Stimulated activated CD4-positive, alpha-beta T cell treated with anti-CD3 and anti-CD28 coated beads, Interleukin-12 subunit alpha, Interleukin-12 subunit beta, amount 100 ng/mL, for 4 hours (primary cell): ENCODE measurements at regions not wholly inside any gene's neighbourhood (a gene's known extent, or its start where the extent isn't known, plus 50 kb on each side); places are given as distances from the start of the nearest gene placed in this dataset.
"Not testable (repeated sequence)": the region's sequence is repeated elsewhere in the genome, so short reads cannot be mapped to it uniquely, and the experiment has no call there.

Experiments used
- DNase-seq: peaks from one replicate; pipeline ENCODE4 v3.0.0-alpha.2; 2020

DNA sequence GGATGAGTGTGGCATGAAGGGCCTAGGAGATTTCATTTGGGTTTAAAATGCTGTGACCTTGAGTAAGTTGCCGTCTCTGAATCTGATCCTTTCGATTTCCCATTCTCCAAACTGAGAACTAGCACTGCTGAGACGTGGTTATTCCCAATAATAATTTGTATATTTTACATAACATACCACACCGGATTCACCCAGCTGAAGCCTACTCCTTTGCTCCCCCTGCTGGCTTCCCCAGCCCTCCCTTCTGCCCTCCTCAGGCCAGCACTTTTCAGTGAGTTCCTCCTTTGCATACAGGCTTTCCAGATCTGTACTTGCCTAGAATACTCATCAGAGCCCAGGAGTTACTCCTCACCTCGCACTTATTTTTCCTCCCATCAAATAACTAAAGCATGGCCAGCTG, 255.1 kb downstream of the OR4F29 start:
- not testable (repeated sequence) for DNase-seq

DNA sequence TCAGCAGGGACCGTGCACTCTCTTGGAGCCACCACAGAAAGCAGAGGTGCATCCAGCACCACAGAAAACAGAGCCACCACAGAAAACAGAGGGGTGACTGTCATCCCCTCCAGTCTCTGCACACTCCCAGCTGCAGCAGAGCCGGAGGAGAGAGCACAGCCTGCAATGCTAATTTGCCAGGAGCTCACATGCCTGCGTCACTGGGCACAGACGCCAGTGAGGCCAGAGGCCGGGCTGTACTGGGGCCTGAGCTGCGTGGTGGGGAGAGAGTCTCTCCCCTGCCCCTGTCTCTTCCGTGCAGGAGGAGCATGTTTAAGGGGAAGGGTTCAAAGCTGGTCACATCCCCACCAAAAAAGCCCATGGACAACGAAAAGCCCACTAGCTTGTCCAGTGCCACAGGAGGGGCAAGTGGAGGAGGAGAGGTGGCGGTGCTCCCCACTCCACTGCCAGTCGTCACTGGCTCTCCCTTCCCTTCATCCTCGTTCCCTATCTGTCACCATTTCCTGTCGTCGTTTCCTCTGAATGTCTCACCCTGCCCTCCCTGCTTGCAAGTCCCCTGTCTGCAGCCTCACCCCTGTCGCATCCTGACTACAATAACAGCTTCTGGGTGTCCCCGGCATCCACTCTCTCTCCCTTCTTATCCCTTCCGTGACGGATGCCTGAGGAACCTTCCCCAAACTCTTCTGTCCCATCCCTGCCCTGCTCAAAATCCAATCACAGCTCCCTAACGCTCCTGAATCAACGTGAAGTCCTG, 260.0 kb downstream of the OR4F29 start:
- DNase-seq: not testable (repeated sequence)

DNA sequence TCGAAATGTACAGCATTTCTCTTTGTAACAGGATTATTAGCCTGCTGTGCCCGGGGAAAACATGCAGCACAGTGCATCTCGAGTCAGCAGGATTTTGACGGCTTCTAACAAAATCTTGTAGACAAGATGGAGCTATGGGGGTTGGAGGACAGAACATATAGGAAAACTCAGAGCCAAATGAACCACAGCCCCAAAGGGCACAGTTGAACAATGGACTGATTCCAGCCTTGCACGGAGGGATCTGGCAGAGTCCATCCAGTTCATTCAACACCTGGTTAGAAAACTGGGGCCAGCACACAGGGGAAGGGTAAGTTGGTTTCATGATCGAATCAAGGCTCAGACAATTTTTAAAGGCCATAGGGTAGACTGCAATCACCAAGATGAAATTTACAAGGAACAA, 260.8 kb downstream of the OR4F29 start:
- not testable (repeated sequence) for DNase-seq

DNA sequence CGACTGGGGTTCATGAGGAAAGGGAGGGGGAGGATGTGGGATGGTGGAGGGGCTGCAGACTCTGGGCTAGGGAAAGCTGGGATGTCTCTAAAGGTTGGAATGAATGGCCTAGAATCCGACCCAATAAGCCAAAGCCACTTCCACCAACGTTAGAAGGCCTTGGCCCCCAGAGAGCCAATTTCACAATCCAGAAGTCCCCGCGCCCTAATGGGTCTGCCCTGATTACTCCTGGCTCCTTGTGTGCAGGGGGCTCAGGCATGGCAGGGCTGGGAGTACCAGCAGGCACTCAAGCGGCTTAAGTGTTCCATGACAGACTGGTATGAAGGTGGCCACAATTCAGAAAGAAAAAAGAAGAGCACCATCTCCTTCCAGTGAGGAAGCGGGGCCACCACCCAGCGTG, 261.6 kb downstream of the OR4F29 start:
- DNase-seq: not testable (repeated sequence)

DNA sequence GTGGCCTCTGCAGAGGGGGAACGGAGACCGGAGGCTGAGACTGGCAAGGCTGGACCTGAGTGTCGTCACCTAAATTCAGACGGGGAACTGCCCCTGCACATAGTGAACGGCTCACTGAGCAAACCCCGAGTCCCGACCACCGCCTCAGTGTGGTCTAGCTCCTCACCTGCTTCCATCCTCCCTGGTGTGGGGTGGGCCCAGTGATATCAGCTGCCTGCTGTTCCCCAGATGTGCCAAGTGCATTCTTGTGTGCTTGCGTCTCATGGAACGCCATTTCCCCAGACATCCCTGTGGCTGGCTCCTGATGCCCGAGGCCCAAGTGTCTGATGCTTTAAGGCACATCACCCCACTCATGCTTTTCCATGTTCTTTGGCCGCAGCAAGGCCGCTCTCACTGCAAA, 262.2 kb downstream of the OR4F29 start:
- DNase-seq: not testable (repeated sequence)

DNA sequence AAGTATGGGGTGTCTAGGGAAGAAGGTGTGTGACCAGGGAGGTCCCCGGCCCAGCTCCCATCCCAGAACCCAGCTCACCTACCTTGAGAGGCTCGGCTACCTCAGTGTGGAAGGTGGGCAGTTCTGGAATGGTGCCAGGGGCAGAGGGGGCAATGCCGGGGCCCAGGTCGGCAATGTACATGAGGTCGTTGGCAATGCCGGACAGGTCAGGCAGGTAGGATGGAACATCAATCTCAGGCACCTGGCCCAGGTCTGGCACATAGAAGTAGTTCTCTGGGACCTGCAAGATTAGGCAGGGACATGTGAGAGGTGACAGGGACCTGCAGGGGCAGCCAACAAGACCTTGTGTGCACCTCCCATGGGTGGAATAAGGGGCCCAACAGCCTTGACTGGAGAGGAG, 264.2 kb downstream of the OR4F29 start:
- not testable (repeated sequence) for DNase-seq

DNA sequence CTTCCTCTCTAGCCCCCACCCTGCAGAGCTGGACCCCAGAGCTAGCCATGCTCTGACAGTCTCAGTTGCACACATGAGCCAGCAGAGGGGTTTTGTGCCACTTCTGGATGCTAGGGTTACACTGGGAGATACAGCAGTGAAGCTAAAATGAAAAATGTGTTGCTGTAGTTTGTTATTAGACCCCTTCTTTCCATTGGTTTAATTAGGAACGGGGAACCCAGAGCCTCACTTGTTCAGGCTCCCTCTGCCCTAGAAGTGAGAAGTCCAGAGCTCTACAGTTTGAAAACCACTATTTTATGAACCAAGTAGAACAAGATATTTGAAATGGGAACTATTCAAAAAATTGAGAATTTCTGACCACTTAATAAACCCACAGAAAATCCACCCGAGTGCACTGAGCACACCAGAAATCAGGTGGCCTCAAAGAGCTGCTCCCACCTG, 264.8 kb downstream of the OR4F29 start:
- DNase-seq: not testable (repeated sequence)

DNA sequence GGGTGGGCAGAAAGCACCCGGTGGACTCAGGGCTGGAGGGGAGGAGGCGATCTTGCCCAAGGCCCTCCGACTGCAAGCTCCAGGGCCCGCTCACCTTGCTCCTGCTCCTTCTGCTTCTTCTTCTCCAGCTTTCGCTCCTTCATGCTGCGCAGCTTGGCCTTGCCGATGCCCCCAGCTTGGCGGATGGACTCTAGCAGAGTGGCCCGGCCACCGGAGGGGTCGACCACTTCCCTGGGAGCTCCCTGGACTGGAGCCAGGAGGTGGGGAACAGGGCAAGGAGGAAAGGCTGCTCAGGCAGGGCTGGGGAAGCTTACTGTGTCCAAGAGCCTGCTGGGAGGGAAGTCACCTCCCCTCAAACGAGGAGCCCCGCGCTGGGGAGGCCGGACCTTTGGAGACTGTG, 265.3 kb downstream of the OR4F29 start:
- DNase-seq: not testable (repeated sequence)

DNA sequence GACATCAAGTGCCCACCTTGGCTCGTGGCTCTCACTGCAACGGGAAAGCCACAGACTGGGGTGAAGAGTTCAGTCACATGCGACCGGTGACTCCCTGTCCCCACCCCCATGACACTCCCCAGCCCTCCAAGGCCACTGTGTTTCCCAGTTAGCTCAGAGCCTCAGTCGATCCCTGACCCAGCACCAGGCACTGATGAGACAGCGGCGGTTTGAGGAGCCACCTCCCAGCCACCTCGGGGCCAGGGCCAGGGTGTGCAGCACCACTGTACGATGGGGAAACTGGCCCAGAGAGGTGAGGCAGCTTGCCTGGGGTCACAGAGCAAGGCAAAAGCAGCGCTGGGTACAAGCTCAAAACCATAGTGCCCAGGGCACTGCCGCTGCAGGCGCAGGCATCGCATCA, 266.0 kb downstream of the OR4F29 start:
- not testable (repeated sequence) for DNase-seq

DNA sequence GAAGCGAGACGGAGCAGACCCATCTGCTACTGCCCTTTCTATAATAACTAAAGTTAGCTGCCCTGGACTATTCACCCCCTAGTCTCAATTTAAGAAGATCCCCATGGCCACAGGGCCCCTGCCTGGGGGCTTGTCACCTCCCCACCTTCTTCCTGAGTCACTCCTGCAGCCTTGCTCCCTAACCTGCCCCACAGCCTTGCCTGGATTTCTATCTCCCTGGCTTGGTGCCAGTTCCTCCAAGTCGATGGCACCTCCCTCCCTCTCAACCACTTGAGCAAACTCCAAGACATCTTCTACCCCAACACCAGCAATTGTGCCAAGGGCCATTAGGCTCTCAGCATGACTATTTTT, 267.2 kb downstream of the OR4F29 start:
- not testable (repeated sequence) for DNase-seq

DNA sequence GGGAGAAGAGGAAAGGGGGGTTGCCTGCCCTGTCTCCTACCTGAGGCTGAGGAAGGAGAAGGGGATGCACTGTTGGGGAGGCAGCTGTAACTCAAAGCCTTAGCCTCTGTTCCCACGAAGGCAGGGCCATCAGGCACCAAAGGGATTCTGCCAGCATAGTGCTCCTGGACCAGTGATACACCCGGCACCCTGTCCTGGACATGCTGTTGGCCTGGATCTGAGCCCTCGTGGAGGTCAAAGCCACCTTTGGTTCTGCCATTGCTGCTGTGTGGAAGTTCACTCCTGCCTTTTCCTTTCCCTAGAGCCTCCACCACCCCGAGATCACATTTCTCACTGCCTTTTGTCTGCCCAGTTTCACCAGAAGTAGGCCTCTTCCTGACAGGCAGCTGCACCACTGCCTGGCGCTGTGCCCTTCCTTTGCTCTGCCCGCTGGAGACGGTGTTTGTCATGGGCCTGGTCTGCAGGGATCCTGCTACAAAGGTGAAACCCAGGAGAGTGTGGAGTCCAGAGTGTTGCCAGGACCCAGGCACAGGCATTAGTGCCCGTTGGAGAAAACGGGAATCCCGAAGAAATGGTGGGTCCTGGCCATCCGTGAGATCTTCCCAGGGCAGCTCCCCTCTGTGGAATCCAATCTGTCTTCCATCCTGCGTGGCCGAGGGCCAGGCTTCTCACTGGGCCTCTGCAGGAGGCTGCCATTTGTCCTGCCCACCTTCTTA, 267.7 kb downstream of the OR4F29 start:
- not testable (repeated sequence) for DNase-seq

DNA sequence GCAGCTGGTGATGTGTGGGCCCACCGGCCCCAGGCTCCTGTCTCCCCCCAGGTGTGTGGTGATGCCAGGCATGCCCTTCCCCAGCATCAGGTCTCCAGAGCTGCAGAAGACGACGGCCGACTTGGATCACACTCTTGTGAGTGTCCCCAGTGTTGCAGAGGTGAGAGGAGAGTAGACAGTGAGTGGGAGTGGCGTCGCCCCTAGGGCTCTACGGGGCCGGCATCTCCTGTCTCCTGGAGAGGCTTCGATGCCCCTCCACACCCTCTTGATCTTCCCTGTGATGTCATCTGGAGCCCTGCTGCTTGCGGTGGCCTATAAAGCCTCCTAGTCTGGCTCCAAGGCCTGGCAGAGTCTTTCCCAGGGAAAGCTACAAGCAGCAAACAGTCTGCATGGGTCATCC, 268.4 kb downstream of the OR4F29 start:
- not testable (repeated sequence) for DNase-seq

DNA sequence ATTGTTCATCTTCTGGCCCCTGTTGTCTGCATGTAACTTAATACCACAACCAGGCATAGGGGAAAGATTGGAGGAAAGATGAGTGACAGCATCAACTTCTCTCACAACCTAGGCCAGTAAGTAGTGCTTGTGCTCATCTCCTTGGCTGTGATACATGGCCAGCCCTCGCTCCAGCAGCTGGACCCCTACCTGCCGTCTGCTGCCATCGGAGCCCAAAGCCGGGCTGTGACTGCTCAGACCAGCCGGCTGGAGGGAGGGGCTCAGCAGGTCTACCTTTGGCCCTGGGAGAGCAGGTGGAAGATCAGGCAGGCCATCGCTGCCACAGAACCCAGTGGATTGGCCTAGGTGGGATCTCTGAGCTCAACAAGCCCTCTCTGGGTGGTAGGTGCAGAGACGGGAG, 268.8 kb downstream of the OR4F29 start:
- DNase-seq: not testable (repeated sequence)

DNA sequence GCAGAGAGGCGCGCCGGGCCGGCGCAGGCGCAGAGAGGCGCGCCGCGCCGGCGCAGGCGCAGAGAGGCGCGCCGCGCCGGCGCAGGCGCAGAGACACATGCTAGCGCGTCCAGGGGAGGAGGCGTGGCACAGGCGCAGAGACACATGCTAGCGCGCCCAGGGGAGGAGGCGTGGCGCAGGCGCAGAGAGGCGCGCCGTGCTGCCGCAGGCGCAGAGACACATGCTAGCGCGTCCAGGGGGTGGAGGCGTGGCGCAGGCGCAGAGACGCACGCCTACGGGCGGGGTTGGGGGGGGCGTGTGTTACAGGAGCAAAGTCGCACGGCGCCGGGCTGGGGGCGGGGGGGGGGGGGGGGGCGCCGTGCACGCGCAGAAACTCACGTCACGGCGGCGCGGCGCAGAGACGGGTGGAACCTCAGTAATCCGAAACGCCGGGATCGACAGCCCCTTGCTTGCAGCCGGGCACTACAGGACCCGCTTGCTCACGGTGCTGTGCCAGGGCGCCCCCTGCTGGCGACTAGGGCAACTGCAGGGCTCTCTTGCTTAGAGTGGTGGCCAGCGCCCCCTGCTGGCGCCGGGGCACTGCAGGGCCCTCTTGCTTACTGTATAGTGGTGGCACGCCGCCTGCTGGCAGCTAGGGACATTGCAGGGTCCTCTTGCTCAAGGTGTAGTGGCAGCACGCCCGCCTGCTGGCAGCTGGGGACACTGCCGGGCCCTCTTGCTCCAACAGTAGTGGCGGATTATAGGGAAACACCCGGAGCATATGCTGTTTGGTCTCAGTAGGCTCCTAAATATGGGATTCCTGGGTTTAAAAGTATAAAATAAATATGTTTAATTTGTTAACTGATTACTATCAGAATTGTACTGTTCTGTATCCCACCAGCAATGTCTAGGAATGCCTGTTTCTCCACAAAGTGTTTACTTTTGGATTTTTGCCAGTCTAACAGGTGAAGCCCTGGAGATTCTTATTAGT, 269.9 kb downstream of the OR4F29 start:
- DNase-seq: peak; percentile 42

DNA sequence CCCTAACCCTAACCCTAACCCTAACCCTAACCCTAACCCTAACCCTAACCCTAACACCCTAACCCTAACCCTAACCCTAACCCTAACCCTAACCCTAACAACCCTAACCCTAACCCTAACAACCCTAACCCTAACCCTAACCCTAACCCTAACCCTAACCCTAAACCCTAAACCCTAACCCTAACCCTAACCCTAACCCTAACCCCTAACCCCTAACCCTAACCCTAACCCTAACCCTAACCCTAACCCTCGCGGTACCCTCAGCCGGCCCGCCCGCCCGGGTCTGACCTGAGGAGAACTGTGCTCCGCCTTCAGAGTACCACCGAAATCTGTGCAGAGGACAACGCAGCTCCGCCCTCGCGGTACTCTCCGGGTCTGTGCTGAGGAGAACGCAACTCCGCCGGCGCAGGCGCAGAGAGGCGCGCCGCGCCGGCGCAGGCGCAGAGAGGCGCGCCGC, 270.7 kb downstream of the OR4F29 start:
- DNase-seq: not testable (repeated sequence)

DNA sequence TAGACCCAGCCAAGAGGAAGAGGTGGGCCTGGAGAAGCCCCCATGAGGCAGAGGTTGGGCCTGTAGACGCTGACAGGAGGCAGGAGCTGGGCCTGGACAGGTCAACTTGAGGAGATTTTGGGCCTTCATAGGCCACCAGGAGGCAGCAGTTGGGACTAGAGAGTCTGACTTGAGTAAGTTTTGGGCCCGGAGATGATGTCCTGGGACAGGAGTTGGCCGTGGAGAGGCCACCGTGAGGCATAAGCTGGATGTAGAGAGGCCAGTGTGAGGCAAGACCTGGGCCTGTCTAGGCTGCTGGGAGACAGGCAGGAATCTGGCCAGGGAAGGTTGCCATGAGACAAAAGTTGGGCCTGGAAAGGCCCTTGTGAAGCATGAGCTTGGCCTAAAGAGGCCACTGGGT, 312.6 kb downstream of the OR4F29 start:
- not testable (repeated sequence) for DNase-seq

DNA sequence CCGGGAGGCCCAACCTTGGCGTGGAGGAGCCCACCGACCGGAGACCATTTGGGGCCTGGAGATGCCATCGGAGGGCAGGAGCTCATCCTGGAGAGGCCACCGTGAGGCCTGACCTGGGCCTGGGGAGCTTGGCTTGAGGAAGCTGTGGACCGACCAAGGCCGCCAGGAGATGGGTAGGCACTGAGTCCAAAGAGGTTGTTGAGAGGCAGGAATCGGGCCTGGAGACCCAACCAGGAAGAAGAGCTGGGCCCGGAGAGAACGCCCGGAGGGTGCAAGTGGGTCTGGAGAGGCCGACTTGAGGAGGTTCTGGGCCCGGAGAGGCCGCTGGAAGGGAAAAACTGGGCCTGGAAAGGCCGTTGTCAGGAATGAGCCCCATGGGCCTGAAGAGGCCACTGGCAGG, 313.8 kb downstream of the OR4F29 start:
- DNase-seq: not testable (repeated sequence)

DNA sequence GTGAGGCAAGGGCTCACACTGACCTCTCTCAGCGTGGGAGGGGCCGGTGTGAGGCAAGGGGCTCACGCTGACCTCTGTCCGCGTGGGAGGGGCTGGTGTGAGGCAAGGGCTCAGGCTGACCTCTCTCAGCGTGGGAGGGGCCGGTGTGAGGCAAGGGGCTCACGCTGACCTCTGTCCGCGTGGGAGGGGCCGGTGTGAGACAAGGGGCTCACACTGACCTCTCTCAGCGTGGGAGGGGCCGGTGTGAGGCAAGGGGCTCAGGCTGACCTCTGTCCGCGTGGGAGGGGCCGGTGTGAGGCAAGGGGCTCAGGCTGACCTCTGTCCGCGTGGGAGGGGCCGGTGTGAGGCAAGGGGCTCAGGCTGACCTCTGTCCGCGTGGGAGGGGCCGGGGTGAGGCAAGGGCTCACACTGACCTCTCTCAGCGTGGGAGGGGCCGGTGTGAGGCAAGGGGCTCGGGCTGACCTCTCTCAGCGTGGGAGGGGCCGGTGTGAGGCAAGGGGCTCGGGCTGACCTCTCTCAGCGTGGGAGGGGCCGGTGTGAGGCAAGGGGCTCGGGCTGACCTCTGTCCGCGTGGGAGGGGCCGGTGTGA, 315.0 kb downstream of the OR4F29 start:
- not testable (repeated sequence) for DNase-seq

DNA sequence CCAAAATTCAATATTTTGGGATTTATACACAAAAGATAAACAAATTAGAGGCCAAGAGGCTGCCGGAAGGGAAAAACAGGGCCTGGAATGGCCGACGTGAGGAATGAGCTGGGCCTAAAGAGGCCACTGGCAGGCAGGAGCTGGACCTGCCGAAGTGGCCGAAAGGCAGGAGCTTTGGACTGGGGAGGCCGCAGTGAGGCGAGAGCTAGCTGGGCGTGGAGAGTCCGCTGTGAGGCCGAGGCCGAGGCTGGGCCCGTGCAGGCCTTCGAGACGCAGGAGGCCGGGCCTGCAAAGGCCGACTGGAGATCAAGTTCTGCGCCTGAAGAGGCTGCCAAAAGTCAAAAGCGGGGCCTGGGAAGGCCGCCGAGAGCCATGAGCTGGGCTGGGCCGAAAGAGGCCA, 316.5 kb downstream of the OR4F29 start:
- not testable (repeated sequence) for DNase-seq

DNA sequence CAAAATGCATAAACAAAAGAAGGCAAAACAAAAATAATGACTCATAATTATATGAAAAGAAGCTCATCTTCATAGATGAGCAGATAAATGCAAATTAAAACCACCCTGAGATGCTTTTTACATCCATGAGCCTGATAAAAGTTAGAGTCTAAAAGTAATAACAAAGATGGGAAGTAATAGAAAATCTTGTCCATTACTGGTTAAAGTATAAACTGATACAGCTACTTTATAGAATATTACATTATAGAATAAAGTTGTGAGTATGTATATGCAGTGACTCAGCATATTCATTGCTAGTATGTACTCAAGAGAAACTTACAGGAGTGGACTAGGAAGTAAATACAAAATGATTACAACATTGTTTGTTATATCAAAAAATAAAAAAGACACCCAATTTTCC, 333.0 kb downstream of the OR4F29 start:
- DNase-seq: not testable (repeated sequence)

DNA sequence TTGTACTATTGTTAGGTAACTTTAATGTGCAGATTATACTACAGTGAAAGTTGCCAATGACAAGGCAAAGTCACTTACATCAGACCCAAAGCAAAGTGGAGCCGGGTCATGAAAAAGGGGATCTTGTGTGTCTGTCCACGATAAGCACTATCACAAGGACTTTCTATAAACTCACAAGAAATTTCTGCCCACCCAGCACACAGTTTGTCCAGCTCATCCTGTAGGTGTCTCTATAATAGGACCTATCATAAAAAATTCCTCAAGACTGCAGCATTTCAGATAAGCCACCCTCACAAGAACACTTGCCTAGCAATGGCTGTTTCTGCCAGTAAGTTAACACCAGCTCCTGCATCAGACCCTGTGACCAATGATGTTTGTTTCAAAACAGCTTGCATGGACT, 335.9 kb downstream of the OR4F29 start:
- DNase-seq: not testable (repeated sequence)

DNA sequence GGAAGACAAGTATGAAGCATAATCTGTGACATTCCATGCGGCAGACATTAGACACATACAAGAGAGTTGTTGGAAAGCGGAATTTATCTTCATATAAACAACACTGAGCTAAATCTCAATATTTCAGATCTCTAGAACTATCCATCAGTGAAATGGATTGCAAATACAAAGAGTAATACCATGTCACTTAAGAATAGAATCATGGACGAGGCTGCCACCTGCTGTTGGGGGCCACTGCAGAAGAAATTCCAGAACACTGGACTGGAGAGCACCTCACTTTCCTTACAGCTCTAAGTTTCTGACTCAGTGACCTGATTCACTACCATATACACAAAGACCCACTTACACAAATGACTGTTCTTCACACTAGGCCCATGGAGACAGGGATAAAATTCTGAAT, 346.7 kb downstream of the OR4F29 start:
- DNase-seq: not testable (repeated sequence)

DNA sequence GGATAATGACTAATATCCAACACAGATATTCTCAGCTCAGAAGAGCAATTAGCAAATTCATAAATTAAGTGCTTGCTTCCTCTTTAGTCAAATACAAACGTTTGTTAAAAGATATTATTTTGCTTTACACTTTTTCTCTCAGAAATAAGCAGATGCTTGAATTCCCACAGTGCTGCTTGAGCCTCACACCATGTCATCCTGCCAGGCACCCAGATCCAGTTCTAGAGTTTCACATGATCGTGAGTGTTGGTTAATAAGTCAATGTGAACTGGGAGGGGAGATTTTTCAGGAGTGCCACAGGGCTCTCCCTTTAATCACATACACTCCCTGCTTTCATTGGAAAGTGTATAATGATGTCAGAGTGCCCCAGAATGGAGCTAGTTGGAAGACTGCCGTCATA, 352.0 kb downstream of the OR4F29 start:
- DNase-seq: not testable (repeated sequence)
